Loucy (cell line): ENCODE measurements at regions not wholly inside any gene's neighbourhood (a gene's known extent, or its start where the extent isn't known, plus 50 kb on each side); places are given as distances from the start of the nearest gene placed in this dataset.

Experiments
- H2AFZ ChIP-seq: fragments of 200-600 bp; sonication (generic); 2 replicates; pipeline ENCODE4 v1.6.0; 2016; ENCODE audit warnings: antibody characterized with exemption, mild to moderate bottlenecking, low read length, moderate library complexity
- H3F3A ChIP-seq: fragments of 200-600 bp; 2 replicates; pipeline ENCODE4 v1.6.0; 2016; ENCODE audit warnings: antibody characterized with exemption, low read depth, mild to moderate bottlenecking
- H3K27me3 ChIP-seq: fragments of 200-600 bp; sonication (generic); 2 replicates; pipeline ENCODE4 v1.6.1; 2014; ENCODE audit warnings: low read length, mild to moderate bottlenecking; ENCODE audit not compliant: insufficient read depth, poor library complexity, severe bottlenecking
- H3K36me3 ChIP-seq: fragments of 200-600 bp; sonication (generic); 2 replicates; pipeline ENCODE4 v1.6.1; 2016; ENCODE audit warnings: low read length; ENCODE audit not compliant: insufficient read depth
- H3K4me1 ChIP-seq: fragments of 200-600 bp; sonication (generic); 2 replicates; pipeline ENCODE4 v1.5.1; 2014; ENCODE audit warnings: low read length, mild to moderate bottlenecking; ENCODE audit not compliant: insufficient read depth, poor library complexity, severe bottlenecking
- H3K4me2 ChIP-seq: fragments of 200-600 bp; sonication (generic); 2 replicates; pipeline ENCODE4 v1.6.0; 2014; ENCODE audit warnings: antibody characterized with exemption, low read length, low read depth, mild to moderate bottlenecking; ENCODE audit not compliant: poor library complexity, severe bottlenecking
- H3K4me3 ChIP-seq: fragments of 200-600 bp; sonication (generic); 2 replicates; pipeline ENCODE4 v1.5.1; 2014; ENCODE audit warnings: low read length, mild to moderate bottlenecking, mixed read lengths; ENCODE audit not compliant: poor library complexity, severe bottlenecking
- H3K79me2 ChIP-seq: fragments of 200-600 bp; sonication (generic); 2 replicates; pipeline ENCODE4 v1.6.1; 2014; ENCODE audit warnings: low read length; ENCODE audit not compliant: insufficient read depth
- H3K9ac ChIP-seq: fragments of 200-600 bp; sonication (generic); 2 replicates; pipeline ENCODE4 v1.6.0; 2014; ENCODE audit warnings: mild to moderate bottlenecking, low read depth, low read length, moderate library complexity; ENCODE audit not compliant: poor library complexity, severe bottlenecking
- H3K9me2 ChIP-seq: fragments of 200-600 bp; sonication (generic); replicated peaks from 2 replicates; pipeline ENCODE4 v1.6.1; 2016; ENCODE audit warnings: low read depth, low read length, mixed read lengths
- H3K9me3 ChIP-seq: fragments of 200-600 bp; sonication (generic); 2 replicates; pipeline ENCODE4 v1.6.1; 2014; ENCODE audit warnings: mild to moderate bottlenecking, antibody characterized with exemption, low read length, low read depth; ENCODE audit not compliant: insufficient read depth
- H4K20me1 ChIP-seq: fragments of 200-600 bp; sonication (generic); 2 replicates; pipeline ENCODE4 v1.6.0; 2014; ENCODE audit warnings: antibody characterized with exemption, low read length, mild to moderate bottlenecking; ENCODE audit not compliant: insufficient read depth, poor library complexity, severe bottlenecking
- CTCF ChIP-seq: fragments of 200-600 bp; sonication (generic); conservative IDR thresholded peaks from 2 replicates; pipeline ENCODE4 v1.5.1; 2014; ENCODE audit warnings: mild to moderate bottlenecking, antibody characterized with exemption, low read length
- EZH2phosphoT487 ChIP-seq: fragments of 200-600 bp; IDR thresholded peaks from 2 replicates; pipeline ENCODE4 v1.6.1; 2018; ENCODE audit warnings: antibody characterized with exemption, mild to moderate bottlenecking, moderate library complexity, borderline replicate concordance

DNA sequence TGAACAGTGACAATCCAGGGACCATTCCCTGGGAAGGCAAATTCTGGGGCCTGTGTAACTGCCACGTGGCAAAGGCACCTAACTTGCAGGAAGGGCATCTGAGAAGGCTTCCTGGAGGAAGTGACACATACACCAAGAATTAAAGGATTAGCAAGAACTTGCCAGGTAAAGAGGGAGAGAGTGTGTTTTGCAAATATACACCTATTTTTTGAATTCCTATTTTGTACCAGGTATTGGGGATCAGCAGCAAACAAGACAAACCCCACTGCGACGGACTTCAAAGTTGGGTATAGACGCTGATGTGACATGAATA is 206.5 kb upstream of the ZMIZ1 start:
- H3K4me3 ChIP-seq: no peak overlapping the region
- H4K20me1 ChIP-seq: no peaks in the 10 kb centered on the region
- no peaks in the 10 kb centered on the region for H3K36me3 ChIP-seq
- H2AFZ ChIP-seq: no peak overlapping the region
- H3K79me2 ChIP-seq: no peaks in the 10 kb centered on the region
- H3K4me1 ChIP-seq: peaks cover 5% of the 10 kb centered on the region
- H3K9ac ChIP-seq: no peak overlapping the region
- H3K4me2 ChIP-seq: no peak overlapping the region
- no peaks in the 10 kb centered on the region for H3K9me3 ChIP-seq
- no peaks in the 10 kb centered on the region for H3K9me2 ChIP-seq
- no peaks in the 10 kb centered on the region for H3F3A ChIP-seq
- TF ChIP-seq CTCF (no peak), EZH2phosphoT487 (no peak)
- no peaks in the 10 kb centered on the region for H3K27me3 ChIP-seq

- Histone ChIP-seq H3K79me2 (no peaks in the 10 kb centered on the region), H3F3A (no peaks in the 10 kb centered on the region), H3K4me3 (no peak overlapping the region), H3K36me3 (no peaks in the 10 kb centered on the region), H3K9me3 (no peaks in the 10 kb centered on the region), H3K9ac (no peak overlapping the region), H3K9me2 (no peaks in the 10 kb centered on the region), H3K27me3 (no peaks in the 10 kb centered on the region), H4K20me1 (no peaks in the 10 kb centered on the region), H2AFZ (no peak overlapping the region), H3K4me2 (no peak overlapping the region), H3K4me1 (peaks cover 5% of the 10 kb centered on the region)
- no peak for TF ChIP-seq EZH2phosphoT487
Observed at GRCh38 chr10:78863140-78863905, 205.4 kb upstream of the ZMIZ1 start.

GRCh38 chr10:78863906-78864239 is 204.9 kb upstream of the ZMIZ1 start:
- no peaks in the 10 kb centered on the region for H3K9me2 ChIP-seq
- no peak overlapping the region for H2AFZ ChIP-seq
- H3K9me3 ChIP-seq: no peaks in the 10 kb centered on the region
- TF ChIP-seq EZH2phosphoT487: no peak
- no peak for TF ChIP-seq CTCF
- H3K4me3 ChIP-seq: no peak overlapping the region
- H3K4me2 ChIP-seq: no peak overlapping the region
- no peaks in the 10 kb centered on the region for H3K36me3 ChIP-seq
- H3K27me3 ChIP-seq: no peaks in the 10 kb centered on the region
- peaks cover 5% of the 10 kb centered on the region for H3K4me1 ChIP-seq
- H4K20me1 ChIP-seq: no peaks in the 10 kb centered on the region
- no peaks in the 10 kb centered on the region for H3F3A ChIP-seq
- H3K79me2 ChIP-seq: no peaks in the 10 kb centered on the region
- H3K9ac ChIP-seq: no peak overlapping the region
